ENCODE measurements at regions not wholly inside any gene's neighbourhood (a gene's known extent, or its start where the extent isn't known, plus 50 kb on each side); places are given as distances from the start of the nearest gene placed in this dataset.

Small RNAs in the stretch of these regions (small RNA-seq; reads per million reads assigned to genes)
- gene MTCO1P45 (0 reads per million in 2 donors), gene RNU6-1001P (0 reads per million in 2 donors), gene RNU6-546P (0 reads per million in 2 donors)

Measured in Peyer's patch (tissue), 2 donors.